KOPT-K1 (cell line): ENCODE measurements at regions not wholly inside any gene's neighbourhood (a gene's known extent, or its start where the extent isn't known, plus 50 kb on each side); places are given as distances from the start of the nearest gene placed in this dataset.
"Not testable (repeated sequence)": the region's sequence is repeated elsewhere in the genome, so short reads cannot be mapped to it uniquely, and the experiment has no call there.

Experiments used
- H3K27ac ChIP-seq: fragments of 200-600 bp; sonication (generic); 2 replicates; pipeline ENCODE4 v1.5.1; 2016; ENCODE audit warnings: antibody characterized with exemption, mild to moderate bottlenecking, low read depth, low read length; ENCODE audit not compliant: poor library complexity, severe bottlenecking
- H3K36me3 ChIP-seq: fragments of 200-600 bp; sonication (generic); 2 replicates; pipeline ENCODE4 v1.5.1; 2017; ENCODE audit warnings: antibody characterized with exemption, mild to moderate bottlenecking, low read length, moderate library complexity; ENCODE audit not compliant: insufficient read depth
- H3K9me3 ChIP-seq: fragments of 200-600 bp; sonication (generic); 2 replicates; pipeline ENCODE4 v1.5.1; 2017; ENCODE audit warnings: antibody characterized with exemption, low read length, mild to moderate bottlenecking; ENCODE audit not compliant: insufficient read depth, poor library complexity, severe bottlenecking

DNA sequence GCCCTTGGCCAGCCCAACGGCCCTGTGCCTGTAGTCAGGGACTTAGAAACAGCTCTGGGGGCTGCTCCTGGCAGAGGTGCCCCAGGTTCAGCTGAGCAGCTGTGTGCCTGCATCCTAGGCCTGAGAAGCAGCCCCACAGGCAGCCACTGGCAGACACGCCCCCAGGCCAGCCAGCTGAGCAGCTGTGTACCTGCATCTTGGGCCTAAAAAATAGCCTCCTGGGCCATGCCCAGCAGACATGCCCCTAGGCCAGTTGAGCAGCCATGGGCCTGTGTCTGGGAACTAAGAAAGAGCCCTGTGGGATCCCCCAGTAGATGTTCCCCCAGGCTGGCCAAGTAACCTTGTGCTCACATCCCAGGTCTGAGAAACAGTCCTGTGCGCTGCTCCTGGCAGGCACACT is 64.0 kb downstream of the TBR1 start:
- Histone ChIP-seq H3K27ac (no peak overlapping the region), H3K36me3 (no peaks in the 10 kb centered on the region), H3K9me3 (peaks cover 31% of the 10 kb centered on the region)

DNA sequence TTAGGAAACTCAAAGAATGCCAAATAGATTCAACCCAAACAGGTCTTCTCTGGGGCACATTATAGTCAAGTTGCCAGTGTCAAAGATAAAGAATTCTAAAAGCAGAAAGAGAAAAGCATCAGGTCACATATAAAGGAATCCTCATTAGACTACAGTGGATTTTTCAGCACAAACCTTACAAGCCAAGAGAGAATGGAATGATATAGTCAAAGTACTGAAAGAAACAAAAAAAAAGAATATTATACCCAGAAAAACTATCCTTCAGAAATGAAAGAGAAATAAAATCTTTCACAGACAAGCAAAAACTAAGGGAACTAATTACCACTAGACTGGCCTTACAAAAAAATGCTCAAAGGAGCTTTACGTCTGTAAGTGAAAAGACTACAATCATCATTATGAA is 65.5 kb downstream of the TBR1 start:
- H3K27ac ChIP-seq = no peak overlapping the region
- H3K9me3 ChIP-seq = peaks cover 31% of the 10 kb centered on the region
- H3K36me3 ChIP-seq = no peaks in the 10 kb centered on the region

DNA sequence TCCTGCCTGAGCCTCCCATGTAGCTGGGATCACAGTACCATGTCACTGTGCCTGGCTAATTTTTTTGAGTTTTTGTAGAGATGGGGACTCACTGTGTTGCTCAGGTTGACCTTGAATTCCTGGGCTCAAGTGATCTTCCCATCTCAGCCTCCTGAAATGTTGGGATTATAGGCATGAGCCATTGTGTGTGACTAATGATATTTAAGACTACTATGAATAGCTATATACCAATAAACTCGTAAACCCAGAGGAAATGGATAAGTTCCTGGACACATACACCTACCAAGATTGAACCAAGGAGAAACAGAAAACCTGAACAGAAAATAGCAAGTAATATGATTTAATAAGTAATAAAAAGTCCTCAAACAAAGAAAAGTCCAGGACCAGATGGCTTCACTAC is 68.0 kb downstream of the TBR1 start:
- Histone ChIP-seq H3K9me3 (peaks cover 31% of the 10 kb centered on the region), H3K27ac (no peak overlapping the region), H3K36me3 (no peaks in the 10 kb centered on the region)

DNA sequence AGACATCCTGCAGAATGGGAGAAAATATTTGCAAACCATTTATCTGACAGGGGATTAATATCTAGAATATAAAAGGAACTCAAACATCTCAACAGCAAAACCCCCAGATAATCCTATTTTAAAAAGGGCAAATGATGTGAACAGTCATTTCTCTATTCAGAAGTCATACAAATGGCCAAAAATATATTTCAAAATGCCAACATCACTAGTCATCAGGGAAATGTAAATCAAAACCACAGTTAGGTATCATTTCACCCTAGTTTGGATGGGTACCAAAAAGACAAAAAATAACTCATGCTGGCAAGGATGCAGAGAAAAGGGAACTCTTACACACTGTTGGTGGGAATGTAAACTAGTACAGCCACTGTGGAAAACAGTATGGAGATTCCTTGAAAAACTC is 70.0 kb downstream of the TBR1 start:
- H3K9me3 ChIP-seq = peaks cover 12% of the 10 kb centered on the region
- no peaks in the 10 kb centered on the region for H3K36me3 ChIP-seq
- no peak overlapping the region for H3K27ac ChIP-seq

DNA sequence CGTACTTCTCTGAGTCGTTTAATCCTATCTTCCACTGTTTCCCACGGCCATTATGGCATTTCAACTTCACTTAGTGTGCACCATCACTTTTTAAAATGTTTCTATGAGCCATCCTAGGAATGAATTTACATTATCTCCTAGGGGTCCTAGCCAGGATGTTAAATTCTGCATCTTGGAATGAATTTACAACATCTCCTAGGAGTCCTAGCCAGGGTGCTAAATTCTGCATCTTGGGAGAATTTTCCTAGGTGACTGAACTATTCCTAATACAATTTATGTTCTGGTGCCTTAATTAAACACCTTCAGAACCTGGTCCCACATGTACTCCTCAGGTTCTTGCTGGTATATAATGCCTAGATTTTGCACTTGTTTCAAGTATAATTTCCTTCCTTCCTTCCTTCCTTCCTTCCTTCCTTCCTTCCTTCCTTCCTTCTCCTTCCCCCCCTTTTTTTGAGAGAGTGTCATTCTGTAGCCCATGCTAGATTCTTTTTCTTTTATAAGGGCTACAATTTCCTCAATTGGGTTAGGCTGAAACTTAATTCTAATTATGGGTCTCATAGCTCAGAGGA is 72.1 kb downstream of the TBR1 start:
- H3K27ac ChIP-seq = no peak overlapping the region
- no peaks in the 10 kb centered on the region for H3K9me3 ChIP-seq
- no peaks in the 10 kb centered on the region for H3K36me3 ChIP-seq

DNA sequence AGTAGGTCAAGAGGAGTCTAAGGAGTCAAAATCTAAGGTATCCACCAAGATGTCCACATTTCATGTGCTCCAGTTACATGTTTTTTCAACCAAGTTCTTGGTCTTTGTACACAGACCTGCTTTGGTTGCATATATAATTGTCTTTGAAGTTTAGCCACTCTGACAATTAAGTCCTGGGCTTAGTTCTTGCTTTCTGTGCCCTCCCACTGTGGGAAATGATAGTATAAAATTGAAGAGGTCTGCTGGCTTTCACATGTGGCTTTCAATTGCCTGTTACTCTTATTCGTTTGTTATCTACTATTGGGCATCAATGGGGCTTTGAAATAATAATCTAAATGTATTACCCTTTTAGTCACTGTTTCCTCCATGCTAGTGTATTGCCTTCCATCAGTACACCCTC is 72.8 kb downstream of the TBR1 start:
- Histone ChIP-seq H3K27ac (no peak overlapping the region), H3K36me3 (no peaks in the 10 kb centered on the region), H3K9me3 (no peaks in the 10 kb centered on the region)

DNA sequence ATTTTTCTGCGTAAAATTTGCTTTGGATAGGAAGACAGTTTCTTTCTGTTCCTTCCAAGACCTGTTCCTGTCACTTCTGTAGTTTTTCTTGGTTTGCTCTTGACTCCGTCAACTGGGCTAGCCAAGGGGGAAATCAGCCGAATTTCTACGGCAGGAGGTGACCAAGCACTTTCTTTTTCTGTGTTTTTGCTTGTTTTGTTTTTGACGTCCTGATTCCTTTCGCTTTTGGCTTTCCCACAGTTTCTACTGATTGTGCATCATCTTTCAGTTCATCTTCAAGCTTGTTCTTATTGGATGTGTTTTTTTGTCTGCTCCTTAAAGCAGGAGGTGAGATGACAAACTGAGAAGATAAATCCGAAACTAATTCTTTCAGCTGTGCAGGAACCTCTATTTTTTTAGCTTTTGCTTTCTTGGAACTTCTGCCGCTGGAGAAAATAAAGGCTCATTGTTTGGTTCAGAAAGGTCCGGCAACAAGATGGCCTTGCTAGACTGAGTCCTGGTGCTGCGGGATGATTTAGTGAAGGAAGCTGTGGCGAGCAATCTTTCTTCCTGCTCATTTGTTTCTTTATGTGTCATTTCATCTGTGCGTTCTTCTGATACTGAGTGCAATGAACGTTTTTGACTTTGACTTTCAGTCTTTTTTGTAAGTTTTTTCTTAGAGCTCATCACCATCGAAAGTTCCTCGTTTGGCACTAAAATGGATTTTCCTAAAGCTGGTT is 85.0 kb downstream of the TBR1 start:
- not testable (repeated sequence) for H3K9me3 ChIP-seq, H3K36me3 ChIP-seq
- H3K27ac ChIP-seq = peak overlapping the region; percentile 43

DNA sequence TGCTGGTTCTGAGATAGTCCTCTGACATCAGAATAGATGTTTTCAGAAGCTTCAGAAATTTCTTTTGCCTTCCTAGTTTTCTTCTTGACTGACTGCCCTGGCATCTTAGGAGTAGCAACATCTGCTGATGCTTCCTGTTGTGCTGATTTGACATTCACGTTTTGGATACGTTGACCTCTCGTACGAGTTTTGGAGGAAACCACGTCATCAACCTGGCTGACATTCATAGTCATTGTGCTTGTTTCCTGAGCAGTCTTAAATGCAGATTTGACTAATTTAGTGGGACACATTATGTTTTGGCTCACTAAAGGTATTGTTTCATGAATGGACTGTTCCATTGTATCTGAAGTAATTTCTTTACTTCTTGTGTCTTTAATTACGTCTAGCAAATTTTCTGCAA is 86.2 kb downstream of the TBR1 start:
- not testable (repeated sequence) for H3K9me3 ChIP-seq, H3K27ac ChIP-seq

DNA sequence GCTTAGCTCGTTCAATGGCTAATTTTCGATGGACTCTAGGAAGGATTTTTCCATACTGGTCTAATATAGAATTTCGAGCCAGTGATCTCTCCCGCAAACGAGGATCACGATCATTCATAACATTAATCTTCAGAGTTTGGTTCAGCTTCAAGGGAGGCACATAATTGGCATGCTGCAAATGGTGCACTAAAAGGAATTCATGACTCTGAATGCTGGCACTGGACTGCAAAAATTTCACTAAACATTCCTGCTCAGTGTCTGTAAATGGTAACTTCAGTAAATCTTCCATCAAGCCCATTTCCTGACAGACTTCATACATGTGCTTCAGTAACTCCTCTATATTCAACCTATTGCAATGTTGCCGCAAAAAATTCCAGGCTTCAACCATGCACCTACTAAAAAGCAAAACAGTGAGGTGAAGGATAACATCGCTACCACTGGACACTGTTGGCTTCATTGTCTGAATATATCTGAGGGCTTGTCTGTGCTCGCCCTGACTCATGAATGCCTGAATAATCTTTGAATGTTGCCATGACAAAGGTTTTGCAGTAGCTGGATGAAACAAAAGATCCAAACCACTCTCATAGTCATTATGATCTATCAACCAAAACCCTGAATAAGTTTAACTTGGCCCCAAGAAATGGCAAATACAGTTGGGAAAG is 88.7 kb downstream of the TBR1 start:
- H3K9me3 ChIP-seq, H3K27ac ChIP-seq, H3K36me3 ChIP-seq: not testable (repeated sequence)

More for the DNA sequence above, 86.2 kb downstream of the TBR1 start:
- not testable (repeated sequence) for H3K36me3 ChIP-seq

DNA sequence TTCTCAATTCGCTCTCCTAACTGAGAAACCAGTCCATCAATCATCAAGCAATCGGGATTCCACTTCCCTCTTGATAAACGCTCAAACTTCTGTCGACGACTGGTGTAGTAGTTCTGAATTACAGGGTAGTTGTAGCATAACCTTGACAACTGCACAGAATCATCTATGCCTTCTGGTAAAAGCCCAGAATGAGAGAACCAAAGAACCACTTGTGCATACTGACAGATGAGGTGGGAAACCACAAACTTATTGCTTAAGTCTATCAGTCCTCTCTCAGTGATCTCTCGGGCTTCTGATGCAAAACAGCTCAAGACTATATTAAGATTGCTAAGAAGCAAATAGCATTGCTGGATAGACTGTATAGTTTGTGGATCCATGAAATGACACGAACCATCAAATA is 89.4 kb downstream of the TBR1 start:
- not testable (repeated sequence) for H3K9me3 ChIP-seq, H3K27ac ChIP-seq

DNA sequence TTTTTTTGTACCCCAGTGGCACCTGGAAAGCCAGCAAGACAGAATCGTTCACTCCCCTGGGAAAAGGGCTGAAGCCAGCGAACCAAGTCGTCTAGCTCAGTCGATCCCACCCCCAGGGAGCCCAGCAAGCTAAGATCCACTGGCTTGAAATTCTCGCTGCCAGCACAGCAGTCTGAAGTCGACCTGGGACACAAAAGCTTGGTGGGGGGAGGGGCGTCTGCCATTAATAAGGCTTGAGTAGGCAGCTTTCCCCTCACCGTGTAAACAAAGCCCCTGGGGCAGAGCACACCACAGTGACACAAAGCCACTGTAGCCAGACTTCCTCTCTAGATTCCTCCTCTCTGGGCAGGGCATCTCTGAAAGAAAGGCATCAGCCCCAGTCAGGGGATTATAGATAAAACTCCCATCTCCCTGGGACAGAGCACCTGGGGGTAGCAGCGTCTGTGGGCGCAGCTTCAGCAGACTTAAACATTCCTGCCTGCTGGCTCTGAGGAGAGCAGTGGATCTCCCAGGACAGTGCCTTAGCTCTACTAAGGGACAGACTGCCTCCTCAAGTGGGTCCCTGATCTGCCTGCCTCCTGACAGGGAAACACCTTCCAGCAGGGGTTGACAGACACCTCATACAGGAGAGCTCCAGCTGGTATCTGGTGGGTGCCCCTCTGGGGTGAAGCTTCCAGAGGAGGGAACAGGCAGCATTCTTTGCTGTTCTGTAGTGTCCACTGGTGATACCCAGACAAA is 97.4 kb downstream of the TBR1 start:
- not testable (repeated sequence) for H3K36me3 ChIP-seq, H3K27ac ChIP-seq
- H3K9me3 ChIP-seq = peaks cover 11% of the 10 kb centered on the region

More for the DNA sequence above, 89.4 kb downstream of the TBR1 start:
- H3K36me3 ChIP-seq = not testable (repeated sequence)

DNA sequence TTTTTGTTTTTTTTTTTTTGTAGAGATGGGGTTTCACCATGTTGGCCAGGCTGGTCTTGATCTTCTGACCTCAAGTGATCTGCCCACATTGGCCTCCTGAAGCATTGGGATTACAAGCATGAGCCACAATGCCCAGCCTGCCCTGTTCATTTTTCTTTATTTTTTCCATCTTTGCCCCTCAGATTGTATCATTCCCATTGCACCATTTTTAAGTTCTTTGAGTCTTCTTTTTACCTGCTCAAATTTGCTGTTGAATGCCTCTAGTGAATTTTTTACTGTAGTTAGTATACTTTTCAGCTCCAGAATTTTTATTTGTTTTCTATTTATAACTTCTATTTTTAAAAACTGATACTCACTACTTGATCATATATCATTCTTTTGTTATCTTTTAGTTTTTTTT is 101.4 kb upstream of the SLC4A10 start:
- Histone ChIP-seq H3K36me3 (no peaks in the 10 kb centered on the region), H3K27ac (no peak overlapping the region), H3K9me3 (peaks cover 18% of the 10 kb centered on the region)

DNA sequence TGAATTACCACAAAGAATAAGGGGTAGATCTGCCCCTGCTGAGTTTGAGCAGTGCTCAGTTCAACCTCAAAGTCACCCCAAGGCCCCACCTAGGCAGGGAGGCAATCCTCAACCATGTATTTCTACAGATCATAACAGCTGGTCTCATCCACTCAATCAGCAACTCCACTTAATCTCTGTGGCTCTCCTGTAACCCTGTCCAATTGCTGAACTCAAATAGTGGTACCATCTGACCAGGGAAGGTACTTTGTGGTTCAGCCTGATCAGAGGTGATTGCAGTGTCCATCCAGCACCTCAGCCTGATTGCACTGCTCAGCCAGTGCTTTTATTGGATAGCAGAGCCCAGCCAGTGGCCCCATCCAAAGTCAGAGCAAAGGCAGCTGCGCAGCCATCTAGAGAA is 91.0 kb upstream of the SLC4A10 start:
- H3K27ac ChIP-seq = no peak overlapping the region
- H3K9me3 ChIP-seq = no peaks in the 10 kb centered on the region
- H3K36me3 ChIP-seq = no peaks in the 10 kb centered on the region

DNA sequence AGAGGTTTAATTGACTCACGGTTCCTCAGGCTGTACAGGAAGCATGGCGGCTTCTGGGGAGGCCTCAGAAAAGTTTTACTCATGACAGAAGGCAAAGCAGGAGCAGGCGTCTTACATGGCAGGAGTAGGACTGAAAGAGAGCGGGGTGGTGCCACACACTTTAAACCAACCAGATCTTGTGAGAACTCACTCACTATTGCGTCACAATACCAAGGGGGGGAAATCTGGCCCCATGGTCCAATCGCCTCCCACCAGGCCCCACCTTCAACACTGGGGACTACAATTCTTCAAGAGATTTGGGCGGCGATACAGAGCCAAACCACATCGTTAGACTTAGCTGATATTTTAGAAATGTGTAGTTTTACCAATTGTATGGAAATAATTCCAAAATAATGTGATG is 77.6 kb upstream of the SLC4A10 start:
- Histone ChIP-seq H3K9me3 (no peaks in the 10 kb centered on the region), H3K36me3 (no peaks in the 10 kb centered on the region), H3K27ac (no peak overlapping the region)

DNA sequence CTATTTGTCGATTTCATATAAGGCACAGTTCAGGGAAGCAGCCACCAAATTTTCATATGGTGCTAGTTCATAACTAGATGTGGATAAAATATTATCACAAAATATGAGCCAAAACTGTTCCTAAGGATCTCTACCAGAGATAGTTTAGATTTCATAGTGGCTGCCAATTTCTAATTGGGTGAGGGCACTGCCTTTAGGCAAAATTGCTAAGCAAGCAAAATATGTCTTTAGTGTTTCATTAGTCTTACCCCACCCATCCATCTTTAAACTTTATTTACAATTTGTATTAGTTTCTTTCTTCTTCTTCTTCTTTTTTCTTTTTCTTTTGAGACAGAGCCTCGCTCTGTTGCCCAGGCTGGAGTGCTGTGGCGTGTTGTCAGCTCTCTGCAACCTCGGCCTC is 77.1 kb upstream of the SLC4A10 start:
- H3K36me3 ChIP-seq = no peaks in the 10 kb centered on the region
- H3K27ac ChIP-seq = no peak overlapping the region
- H3K9me3 ChIP-seq = no peaks in the 10 kb centered on the region
